HG03442 (cell line): ENCODE measurements at regions not wholly inside any gene's neighbourhood (a gene's known extent, or its start where the extent isn't known, plus 50 kb on each side); places are given as distances from the start of the nearest gene placed in this dataset.

ENCODE experiments used
- ATAC-seq: cut with Tn5 transposase; IDR thresholded peaks from one replicate; pipeline ENCODE4 v1.9.1; 2021; ENCODE audit warnings: mild to moderate bottlenecking, moderate library complexity; ENCODE audit not compliant: unreplicated experiment

DNA sequence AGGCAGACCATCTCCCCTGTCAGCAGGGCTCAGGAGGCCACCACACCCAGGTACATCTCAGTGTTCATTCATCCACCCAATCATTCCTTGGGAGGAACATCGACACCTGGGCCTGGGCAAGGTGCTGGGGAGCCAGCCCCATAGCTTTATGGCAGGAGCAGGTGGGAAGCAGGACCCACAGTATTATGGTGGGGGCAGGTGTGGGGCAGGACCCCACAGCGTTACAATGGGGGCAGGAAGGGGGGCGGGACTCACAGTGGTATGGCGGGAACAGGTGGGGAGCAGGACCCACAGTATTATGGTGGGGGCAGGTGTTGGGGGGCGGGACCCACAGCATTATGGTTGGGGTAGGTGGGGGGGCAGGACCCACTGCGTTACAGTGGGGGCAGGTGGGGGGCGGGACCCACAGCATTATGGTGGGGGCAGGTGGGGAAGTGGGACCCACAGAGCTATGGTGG, 128.9 kb upstream of the HS6ST1 start:
- no peak for ATAC-seq

- no peak for ATAC-seq
Measured at GRCh38 chr2:128448331-128449225, 129.9 kb upstream of the HS6ST1 start.

DNA sequence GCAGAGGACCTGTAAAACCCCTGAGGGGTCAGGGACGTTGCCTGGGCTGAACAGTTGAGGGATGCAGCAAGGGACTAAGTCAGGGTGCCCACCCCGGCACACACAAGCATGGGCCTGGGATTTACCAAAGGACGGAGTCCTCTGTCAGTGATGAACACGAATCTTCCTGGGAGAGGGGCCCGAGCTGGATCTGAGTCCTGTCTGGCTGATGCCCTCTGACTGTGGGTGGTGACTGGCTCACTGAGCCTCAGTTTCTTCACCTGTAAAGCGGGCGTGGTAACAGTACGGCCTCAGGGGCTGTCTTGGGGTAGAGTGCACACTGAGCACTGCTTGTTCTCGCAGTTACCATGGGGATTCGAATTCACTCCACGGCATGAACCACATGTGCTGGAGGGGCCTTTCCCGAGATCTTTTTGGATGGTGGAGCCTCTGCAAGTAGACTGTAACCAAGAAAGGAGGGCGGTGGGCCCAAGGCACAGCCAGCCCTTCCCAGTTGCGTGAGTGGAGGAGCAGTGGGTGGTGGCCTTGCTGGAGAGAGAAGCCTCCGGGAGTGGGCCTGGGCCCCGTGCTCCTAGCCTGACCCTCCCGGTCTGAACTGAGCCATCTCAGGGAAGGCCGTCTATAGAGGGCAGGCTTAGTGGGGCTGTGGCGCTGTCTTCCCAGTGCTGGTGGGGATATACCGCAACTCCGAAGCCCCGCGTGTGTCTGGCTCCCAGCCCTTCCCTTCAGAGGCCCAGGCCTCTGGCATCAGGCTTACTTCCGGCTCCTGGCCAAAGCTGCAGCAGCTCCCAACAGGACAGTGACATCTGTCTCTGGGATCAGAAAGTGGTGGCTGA, 130.8 kb upstream of the HS6ST1 start:
- no peak for ATAC-seq

GRCh38 chr2:128450211-128451024, 131.8 kb upstream of the HS6ST1 start:
- no peak for ATAC-seq

- ATAC-seq: no peak
Measured at GRCh38 chr2:128451084-128452023, 132.7 kb upstream of the HS6ST1 start.

DNA sequence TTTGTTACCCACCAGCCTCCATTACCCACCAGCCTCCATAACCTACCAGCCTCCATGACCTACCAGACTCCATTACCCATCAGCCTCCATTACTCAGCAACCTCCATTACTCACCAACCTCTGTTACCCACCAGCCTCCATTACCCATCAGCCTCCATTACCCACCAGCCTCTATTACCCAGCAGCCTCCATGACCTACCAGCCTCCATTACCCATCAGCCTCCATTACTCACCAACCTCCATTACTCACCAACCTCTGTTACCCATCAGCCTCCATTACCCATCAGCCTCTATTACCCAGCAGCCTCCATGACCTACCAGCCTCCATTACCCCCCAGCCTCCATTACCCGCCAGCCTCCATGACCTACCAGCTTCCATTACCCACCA, 133.3 kb upstream of the HS6ST1 start:
- no peak for ATAC-seq

GRCh38 chr2:128452536-128453530, 134.2 kb upstream of the HS6ST1 start:
- no peak for ATAC-seq

DNA sequence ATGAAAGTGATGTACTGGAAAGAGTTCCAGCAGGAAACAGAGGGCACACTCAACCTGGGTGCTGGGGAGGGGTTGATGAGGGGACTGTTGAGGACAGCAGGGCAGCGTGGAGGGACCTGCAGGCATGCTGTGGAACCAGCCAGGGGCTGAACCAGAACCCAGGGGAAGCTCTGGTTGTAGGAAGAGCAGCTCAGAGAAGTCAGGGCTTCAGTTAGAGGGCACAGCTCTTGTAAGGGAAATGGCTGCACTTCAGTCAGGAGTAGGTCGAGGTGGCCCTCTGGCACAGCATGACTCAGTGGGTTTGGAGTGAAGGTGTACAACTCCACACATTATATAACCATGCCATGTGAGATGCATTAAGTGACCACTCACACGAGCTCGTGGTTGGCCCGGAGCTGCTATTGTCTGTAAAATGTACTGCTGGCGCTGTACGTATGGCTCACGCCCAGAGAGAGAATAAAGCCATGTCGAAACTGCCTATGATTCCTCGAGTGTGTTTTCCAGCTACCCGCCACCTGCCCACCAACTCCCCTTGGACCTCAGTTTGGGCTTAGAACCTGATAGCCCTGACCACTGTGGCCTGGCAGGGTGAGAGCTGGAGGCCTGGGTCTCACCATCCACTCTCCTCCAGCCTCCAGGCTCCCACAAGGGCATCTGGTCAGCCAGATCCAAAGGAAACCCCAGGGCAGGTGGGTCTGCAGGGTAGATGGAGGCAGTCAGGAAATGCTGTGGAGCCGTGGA, 136.5 kb upstream of the HS6ST1 start:
- ATAC-seq: no peak

DNA sequence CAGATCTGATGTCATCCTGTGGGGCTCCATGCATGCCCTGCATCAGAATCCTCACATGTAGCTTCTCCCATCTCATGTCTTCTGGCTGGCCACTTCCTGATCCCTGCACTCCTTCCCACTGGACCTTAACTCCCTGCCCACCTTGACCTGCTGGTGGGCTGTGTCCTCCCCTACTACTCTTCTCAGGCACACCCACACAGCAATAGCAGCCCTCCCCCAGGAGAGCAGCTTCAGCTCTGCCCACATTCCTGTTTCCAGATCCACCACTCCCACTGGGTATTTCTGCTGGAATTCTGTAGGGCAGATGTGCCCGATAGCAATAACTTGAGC, 137.0 kb upstream of the HS6ST1 start:
- no peak for ATAC-seq

DNA sequence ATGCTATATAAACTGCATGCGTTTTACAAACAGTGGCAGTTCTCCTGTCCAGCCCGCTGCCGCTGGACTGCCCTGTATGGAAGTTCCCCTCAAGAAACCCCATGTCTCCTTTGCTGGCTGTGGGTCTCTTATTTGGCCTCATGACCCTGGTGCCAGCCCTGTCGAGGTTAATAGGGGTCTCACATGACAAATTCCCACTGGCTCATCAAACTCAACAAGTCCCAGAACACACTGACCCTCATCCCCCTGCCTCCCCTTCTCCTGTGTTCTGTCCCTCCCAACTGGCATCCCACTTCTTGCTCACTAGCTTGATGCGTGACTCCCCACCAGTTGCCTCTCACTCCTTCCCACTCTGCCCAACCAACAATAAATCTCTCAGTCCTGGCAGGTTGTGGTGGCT, 137.6 kb upstream of the HS6ST1 start:
- ATAC-seq: no peak

DNA sequence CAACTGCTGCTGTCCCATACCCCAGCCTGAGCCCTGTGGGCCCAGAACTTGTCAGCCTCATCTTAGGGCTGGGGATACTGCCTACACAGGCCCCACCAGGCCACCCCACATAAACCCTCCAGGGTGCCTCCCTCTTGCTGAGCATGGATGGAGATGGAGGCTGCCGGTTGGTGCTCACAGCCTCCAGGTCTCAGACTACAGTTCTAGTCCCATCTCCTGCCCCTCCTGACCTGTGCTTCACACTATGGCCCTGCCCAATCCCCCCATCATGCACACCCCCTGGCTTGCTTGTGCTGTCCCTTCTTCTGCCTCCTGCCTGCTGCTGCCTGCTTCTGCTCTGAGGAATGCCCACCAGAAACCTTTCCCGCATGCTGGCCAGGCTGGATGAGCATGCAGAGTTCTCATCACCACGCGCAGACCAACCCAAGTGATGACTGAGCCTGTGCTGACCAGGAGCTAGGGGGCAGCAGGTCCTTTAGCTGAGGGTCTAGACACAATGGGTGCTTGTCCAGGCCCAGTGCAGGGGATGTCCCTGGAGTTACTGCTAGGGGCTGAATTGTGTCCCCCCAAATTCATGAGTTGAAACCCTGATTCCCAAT, 138.4 kb upstream of the HS6ST1 start:
- no peak for ATAC-seq

DNA sequence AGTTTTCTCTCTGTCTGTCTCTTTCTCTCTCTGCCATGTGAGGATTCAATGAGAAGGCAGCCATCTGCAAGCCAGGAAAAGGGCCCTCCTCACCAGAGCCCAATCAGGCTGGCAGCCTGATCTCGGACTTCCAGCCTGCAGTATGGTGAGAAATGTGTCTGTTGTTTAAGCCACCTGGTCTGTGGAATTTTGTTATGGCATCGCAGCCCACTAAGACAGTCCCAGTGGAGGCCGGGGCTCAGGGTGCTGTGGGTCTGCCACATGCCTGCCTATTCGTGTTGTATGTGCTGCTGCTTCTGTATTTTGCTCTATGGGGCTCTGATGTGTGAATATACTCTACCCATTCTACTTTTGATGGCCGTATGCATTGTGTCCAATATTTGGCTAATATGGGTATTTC, 139.0 kb upstream of the HS6ST1 start:
- ATAC-seq: no peak

DNA sequence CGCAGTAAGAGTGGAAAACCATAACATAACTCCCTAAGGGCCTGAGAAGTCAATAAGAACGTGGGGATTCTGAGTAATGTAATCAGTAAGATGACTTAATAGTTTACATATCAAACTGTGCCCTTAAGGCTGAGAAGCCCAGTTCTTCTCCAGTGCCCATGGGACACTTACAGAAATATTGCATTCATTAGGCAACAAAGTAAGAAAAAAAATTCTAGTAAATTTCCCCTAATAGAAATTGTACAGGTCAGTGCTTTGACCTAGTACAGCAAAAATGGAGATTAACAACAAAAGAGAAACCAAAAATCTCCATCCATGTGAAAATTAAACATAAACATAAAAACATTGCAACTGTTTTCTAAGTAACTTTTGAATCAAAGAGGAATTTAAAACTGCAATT, 139.8 kb upstream of the HS6ST1 start:
- no peak for ATAC-seq

GRCh38 chr2:128464456-128464855, 145.8 kb upstream of the HS6ST1 start:
- ATAC-seq: no peak

GRCh38 chr2:128465246-128466170, 146.8 kb upstream of the HS6ST1 start:
- ATAC-seq: no peak

DNA sequence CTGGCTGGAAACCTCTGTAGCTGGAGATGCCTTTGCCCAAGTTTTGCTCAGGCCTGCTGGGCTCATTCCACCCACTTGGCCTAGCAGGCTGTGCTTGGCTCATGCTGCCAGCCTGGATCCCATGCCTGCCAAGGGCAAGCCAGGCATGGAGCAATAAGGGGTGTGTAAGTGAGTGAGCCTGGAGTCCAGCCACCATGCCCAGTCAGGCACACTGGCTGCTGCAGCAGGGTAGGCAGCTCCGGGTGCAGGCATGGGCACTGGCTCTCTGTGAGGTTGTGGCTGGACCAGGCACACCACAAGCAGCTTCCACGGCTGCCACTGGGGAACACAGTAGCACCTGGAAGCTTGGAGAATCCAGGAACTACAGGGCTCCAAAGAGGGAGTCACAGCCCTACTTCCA, 147.7 kb upstream of the HS6ST1 start:
- ATAC-seq: no peak

GRCh38 chr2:128466776-128467175, 148.1 kb upstream of the HS6ST1 start:
- no peak for ATAC-seq
